Esophagus muscularis mucosa (tissue), 4 donors: ENCODE measurements at regions not wholly inside any gene's neighbourhood (a gene's known extent, or its start where the extent isn't known, plus 50 kb on each side); places are given as distances from the start of the nearest gene placed in this dataset.
"Not testable (repeated sequence)": the region's sequence is repeated elsewhere in the genome, so short reads cannot be mapped to it uniquely, and the experiment has no call there.

Experiments used
- DNase-seq: peaks from one replicate; pipeline ENCODE4 v3.0.0-alpha.2; 2017; ENCODE audit errors: extremely low spot score
- H3K27ac ChIP-seq, 4 donors: fragments of 200-600 bp; sonication (generic); replicated peaks in 1 of 4; 1 replicate in 3 of 4; 2 replicates in 1 of 4; pipeline ENCODE4 v1.5.1; 2016 to 2019; ENCODE audit warnings: mild to moderate bottlenecking in 1 of 4
- H3K27me3 ChIP-seq, 4 donors: fragments of 200-600 bp; sonication (generic); one replicate each; pipeline versions ENCODE4 v1.5.1 to v1.6.0; 2016 to 2019
- H3K36me3 ChIP-seq, 4 donors: fragments of 200-600 bp; sonication (generic); one replicate each; pipeline ENCODE4 v1.5.1; 2016 to 2019
- H3K4me1 ChIP-seq, 4 donors: fragments of 200-600 bp; sonication (generic); one replicate each; pipeline ENCODE4 v1.5.1; 2016 to 2019
- H3K4me3 ChIP-seq, 4 donors: fragments of 200-600 bp; sonication (generic); 1 replicate in 2 of 4; 2 replicates in 2 of 4; pipeline ENCODE4 v1.5.1; 2016 to 2019; ENCODE audit warnings: mild to moderate bottlenecking in 4 of 4, moderate library complexity in 1 of 4
- H3K9me3 ChIP-seq, 4 donors: fragments of 200-600 bp; sonication (generic); 1 replicate in 3 of 4; 2 replicates in 1 of 4; pipeline ENCODE4 v1.5.1; 2016 to 2019
- EP300 ChIP-seq: sonication (generic); formaldehyde crosslinking; IDR thresholded peaks from one replicate; pipeline ENCODE4 v1.6.1; 2017; ENCODE audit warnings: antibody characterized with exemption
- POLR2A ChIP-seq: fragments of 450-650 bp; IDR thresholded peaks from one replicate; pipeline ENCODE4 v1.6.1; 2017; ENCODE audit warnings: antibody characterized with exemption, moderate library complexity, mild to moderate bottlenecking, low read depth
- POLR2AphosphoS5 ChIP-seq, 2 donors: sonication (generic); formaldehyde crosslinking; IDR thresholded peaks; one replicate each; pipeline ENCODE4 v1.6.1; 2017; ENCODE audit warnings: antibody characterized with exemption in 2 of 2
- WGBS: methylation state at CpG from one replicate; pipeline ENCODE4 v1.1.5; 2018; 5-methylcytosine and 5-hydroxymethylcytosine counted together
- intact Hi-C: fragments of 100-400 bp; cut with DNase I; formaldehyde crosslinking; loops from one replicate; pipeline ENCODE4 v1.15.1; 2023
- TF ChIP-seq, protein P1 (sequence below), 3 experiments: fragments of 200-600 bp in 2 of 3; fragments of 450-650 bp in 1 of 3; sonication (generic) in 2 of 3; IDR thresholded peaks; one replicate each; pipeline ENCODE4 v1.5.1; 2017 to 2019; ENCODE audit warnings: antibody characterized with exemption in 3 of 3, mild to moderate bottlenecking in 2 of 3, moderate library complexity in 1 of 3

DNA sequence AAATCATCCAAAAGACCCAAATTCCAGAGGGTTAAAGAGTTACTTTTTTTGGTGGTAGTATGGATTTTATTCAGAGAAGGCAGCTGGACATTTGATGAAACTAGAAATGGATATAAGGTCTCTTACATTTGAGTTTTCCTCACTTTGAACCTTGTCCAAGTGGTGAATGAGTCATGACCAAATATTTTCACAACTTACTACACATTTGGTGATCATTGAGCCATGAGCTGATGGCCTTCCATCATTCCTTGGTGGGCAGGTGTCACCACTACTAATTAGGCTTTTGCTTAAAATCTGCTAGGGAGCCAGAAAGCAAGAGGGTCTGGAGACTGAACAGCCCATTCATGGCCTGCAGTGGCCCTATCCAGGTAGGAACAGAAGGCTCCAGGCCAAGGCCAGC, 620.2 kb upstream of the INTU start:
- no peaks in the 10 kb centered on the region for H3K36me3 ChIP-seq
- no peak overlapping the region for H3K27ac ChIP-seq
- intact Hi-C loops, result no loop called here
- H3K27me3 ChIP-seq, result no peaks in the 10 kb centered on the region
- H3K4me3 ChIP-seq, result no peak overlapping the region
- TF ChIP-seq EP300 (no peak), POLR2A (no peak), POLR2AphosphoS5 (IDR thresholded peaks at IDR 0.05) (no peak)
- TF ChIP-seq, protein P1, sequence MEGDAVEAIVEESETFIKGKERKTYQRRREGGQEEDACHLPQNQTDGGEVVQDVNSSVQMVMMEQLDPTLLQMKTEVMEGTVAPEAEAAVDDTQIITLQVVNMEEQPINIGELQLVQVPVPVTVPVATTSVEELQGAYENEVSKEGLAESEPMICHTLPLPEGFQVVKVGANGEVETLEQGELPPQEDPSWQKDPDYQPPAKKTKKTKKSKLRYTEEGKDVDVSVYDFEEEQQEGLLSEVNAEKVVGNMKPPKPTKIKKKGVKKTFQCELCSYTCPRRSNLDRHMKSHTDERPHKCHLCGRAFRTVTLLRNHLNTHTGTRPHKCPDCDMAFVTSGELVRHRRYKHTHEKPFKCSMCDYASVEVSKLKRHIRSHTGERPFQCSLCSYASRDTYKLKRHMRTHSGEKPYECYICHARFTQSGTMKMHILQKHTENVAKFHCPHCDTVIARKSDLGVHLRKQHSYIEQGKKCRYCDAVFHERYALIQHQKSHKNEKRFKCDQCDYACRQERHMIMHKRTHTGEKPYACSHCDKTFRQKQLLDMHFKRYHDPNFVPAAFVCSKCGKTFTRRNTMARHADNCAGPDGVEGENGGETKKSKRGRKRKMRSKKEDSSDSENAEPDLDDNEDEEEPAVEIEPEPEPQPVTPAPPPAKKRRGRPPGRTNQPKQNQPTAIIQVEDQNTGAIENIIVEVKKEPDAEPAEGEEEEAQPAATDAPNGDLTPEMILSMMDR (IDR thresholded peaks at IDR 0.05), result no peak
- peaks cover 0 to 13% (median 6%) of the 10 kb centered on the region in 4 donors for H3K4me1 ChIP-seq
- DNase-seq, result no peak
- no peaks in the 10 kb centered on the region for H3K9me3 ChIP-seq

DNA sequence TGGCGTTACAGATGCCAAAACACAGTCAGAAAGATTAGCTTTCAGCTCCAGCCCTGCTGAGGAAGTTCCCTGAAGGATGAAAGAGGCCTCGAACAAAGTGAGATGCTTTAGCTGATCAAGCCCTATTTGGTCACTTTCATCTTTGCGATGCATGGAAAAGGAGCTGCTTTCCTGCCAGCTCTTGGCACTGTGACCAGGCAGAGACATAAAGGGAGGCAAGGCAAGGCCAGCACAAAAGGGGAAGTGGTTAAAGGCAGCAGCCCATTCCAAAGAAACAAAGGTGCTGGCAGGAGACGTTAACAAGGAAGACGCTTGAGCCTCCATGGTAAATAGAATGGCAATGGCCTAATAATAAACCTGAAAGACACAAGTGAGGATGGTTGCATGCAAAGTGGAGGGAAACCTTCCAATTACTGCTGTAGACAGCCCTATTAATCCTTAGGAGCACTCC, 617.1 kb upstream of the INTU start:
- Histone ChIP-seq H3K4me1 (peaks cover 0 to 13% (median 6%) of the 10 kb centered on the region in 4 donors), H3K36me3 (no peaks in the 10 kb centered on the region), H3K9me3 (no peaks in the 10 kb centered on the region), H3K4me3 (peak overlapping the region in 1 of 4 donors; percentile 12), H3K27me3 (no peaks in the 10 kb centered on the region), H3K27ac (peak overlapping the region in 1 of 4 donors; percentile 22)
- DNase-seq, result no peak
- intact Hi-C loops, result no loop called here
- 29% methylated on average over 5 of the region's 5 CpGs for WGBS
- TF ChIP-seq POLR2A (no peak), EP300 (no peak), POLR2AphosphoS5 (IDR thresholded peaks at IDR 0.05) (no peak)
- TF ChIP-seq, protein P1 (IDR thresholded peaks at IDR 0.05), result no peak

DNA sequence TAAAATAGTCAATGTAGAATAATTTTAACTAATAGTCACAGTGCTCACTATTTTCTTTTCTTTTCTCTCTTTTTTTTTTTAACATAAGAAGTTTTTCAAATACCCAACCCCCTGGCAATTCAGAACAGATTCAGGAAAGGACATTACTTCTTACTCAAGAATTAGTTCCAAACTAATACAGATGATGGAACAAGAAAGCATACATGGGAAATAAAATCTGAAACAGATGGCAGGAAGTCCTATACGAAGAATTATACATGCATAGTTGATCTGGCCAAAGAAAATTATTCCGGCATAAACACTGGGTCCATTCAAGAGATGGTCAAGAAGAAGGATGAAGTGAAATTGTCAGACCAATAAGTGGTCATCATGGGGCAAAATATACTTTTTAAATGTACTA, 614.4 kb upstream of the INTU start:
- Histone ChIP-seq H3K4me3 (no peak overlapping the region), H3K9me3 (no peaks in the 10 kb centered on the region), H3K36me3 (no peaks in the 10 kb centered on the region), H3K27ac (no peak overlapping the region), H3K4me1 (peaks cover 0 to 13% (median 6%) of the 10 kb centered on the region in 4 donors), H3K27me3 (no peaks in the 10 kb centered on the region)
- DNase-seq, result no peak
- WGBS, result 71% methylated on average over 2 of the region's 2 CpGs
- TF ChIP-seq POLR2A (no peak), POLR2AphosphoS5 (IDR thresholded peaks at IDR 0.05) (no peak), EP300 (no peak)
- TF ChIP-seq, protein P1 (IDR thresholded peaks at IDR 0.05), result no peak
- intact Hi-C loops, result no loop called here

DNA sequence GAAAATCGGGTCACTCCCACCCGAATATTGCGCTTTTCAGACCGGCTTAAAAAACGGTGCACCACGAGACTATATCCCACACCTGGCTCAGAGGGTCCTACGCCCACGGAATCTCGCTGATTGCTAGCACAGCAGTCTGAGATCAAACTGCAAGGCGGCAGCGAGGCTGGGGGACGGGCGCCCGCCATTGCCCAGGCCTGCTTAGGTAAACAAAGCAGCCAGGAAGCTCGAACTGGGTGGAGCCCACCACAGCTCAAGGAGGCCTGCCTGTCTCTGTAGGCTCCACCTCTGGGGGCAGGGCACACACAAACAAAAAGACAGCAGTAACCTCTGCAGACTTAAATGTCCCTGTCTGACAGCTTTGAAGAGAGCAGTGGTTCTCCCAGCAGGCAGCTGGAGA, 611.9 kb upstream of the INTU start:
- WGBS, result no CpG with 5 or more reads among the region's 15 CpGs
- H3K36me3 ChIP-seq, H3K27ac ChIP-seq, H3K27me3 ChIP-seq, H3K4me1 ChIP-seq, DNase-seq, intact Hi-C loops, H3K9me3 ChIP-seq, H3K4me3 ChIP-seq: not testable (repeated sequence)

DNA sequence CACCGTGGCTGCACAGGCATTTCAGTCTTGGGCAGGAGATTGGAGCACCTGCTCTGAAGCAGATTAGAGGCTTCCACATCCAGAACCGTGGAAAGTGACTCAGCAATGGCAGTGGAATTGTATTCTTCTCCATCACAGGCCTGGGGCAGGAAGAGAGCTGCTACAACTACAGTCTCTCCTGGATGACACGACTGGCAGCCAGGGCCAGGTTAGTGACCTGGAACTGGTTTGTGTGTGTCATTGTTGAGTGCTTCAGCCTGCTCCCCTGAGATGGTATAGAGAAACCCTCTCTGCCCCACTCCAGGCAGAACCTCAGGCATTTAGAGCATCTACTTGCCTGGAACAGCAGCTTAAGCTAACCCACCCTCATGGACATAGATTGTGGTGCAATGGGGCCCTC, 596.5 kb upstream of the INTU start:
- Histone ChIP-seq H3K9me3 (no peaks in the 10 kb centered on the region), H3K4me3 (no peak overlapping the region), H3K4me1 (no peaks in the 10 kb centered on the region), H3K27me3 (no peaks in the 10 kb centered on the region), H3K36me3 (no peaks in the 10 kb centered on the region), H3K27ac (no peak overlapping the region)
- 100% methylated on average over 1 of the region's 3 CpGs for WGBS
- TF ChIP-seq POLR2A (no peak), EP300 (no peak), POLR2AphosphoS5 (IDR thresholded peaks at IDR 0.05) (no peak)
- TF ChIP-seq, protein P1 (IDR thresholded peaks at IDR 0.05), result no peak
- intact Hi-C loops, result no loop called here
- DNase-seq, result no peak
